GM12873 (cell line): ENCODE measurements at regions not wholly inside any gene's neighbourhood (a gene's known extent, or its start where the extent isn't known, plus 50 kb on each side); places are given as distances from the start of the nearest gene placed in this dataset.

Source experiments
- CTCF ChIP-seq: IDR thresholded peaks from 2 replicates; pipeline ENCODE4 v1.5.1; 2012; ENCODE audit warnings: low read depth, mild to moderate bottlenecking, moderate library complexity, low read length, control low read depth; ENCODE audit not compliant: insufficient read depth; ENCODE audit errors: missing control alignments

- TF ChIP-seq CTCF: no peak
These were observed 167.6 kb downstream of the SOX3 start for GRCh38 chrX:140337263-140337662.

GRCh38 chrX:140318296-140318695 lies 186.6 kb downstream of the SOX3 start:
- TF ChIP-seq CTCF: no peak

- TF ChIP-seq CTCF: no peak
These were observed 187.4 kb downstream of the SOX3 start for GRCh38 chrX:140317462-140317861.

- no peak for TF ChIP-seq CTCF
These were observed 205.7 kb downstream of the SOX3 start for GRCh38 chrX:140298960-140299825.

- TF ChIP-seq CTCF: no peak
These were observed 207.6 kb downstream of the SOX3 start for GRCh38 chrX:140297273-140297672.

- TF ChIP-seq CTCF: no peak
These were observed 211.9 kb downstream of the SOX3 start for GRCh38 chrX:140292961-140293360.

GRCh38 chrX:140292188-140292587 lies 212.7 kb downstream of the SOX3 start:
- no peak for TF ChIP-seq CTCF
